ENCODE measurements at regions not wholly inside any gene's neighbourhood (a gene's known extent, or its start where the extent isn't known, plus 50 kb on each side); places are given as distances from the start of the nearest gene placed in this dataset.
A peak's percentile ranks its signal among the peaks of the same experiment; 100 is the strongest.
"Not testable (repeated sequence)": the region's sequence is repeated elsewhere in the genome, so short reads cannot be mapped to it uniquely, and the experiment has no call there.

DNA sequence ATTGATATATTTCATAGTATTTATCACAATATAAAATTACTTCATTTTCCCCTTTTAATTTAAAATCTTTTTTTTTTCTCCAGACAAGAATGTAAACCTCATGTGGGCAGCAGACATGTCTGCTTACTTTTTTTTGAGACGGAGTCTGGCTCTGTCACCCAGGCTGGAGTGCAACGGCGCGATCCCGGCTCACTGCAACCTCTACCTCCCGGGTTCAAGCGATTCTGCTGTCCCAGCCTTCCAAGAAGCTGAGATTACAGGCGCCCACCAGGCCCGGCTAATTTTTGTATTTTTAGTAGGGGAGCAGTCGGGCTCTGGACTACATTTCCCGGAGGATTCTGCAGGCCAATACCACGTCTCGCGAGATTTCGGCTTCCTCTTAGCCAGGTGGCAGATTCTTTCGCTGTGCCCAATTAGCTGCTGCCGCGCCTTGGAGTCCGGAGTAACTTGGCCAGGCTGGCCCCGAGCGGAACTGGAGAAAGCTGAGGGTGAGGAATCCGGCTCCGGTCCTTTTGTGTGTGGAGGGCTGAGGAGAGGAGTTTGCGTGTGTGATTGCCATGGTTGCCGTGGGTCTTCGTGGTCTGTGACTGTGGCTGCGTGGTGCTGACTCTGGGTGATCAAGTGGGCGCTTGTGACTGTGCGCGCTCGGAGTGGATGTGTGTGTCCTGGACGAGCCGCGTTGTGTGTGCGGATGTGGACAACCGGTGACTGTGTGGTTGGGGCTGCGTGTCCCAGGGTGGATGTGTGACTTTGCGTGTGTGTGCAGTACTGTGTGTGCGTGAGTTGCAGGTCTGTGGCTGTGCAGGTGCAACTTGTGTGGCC lies 313.0 kb upstream of the ZNF337 start:
- Histone ChIP-seq H2AFZ (ENCODE audit: low read length) (peak overlapping the region; percentile 94), H3K4me3 (ENCODE audit: insufficient read depth, low read length) (peak overlapping the region; percentile 82), H3K27ac (ENCODE audit: low read depth, low read length) (peak overlapping the region; percentile 81), H3K4me2 (ENCODE audit: insufficient read depth, low read length) (peak overlapping the region; percentile 88)
- H3K36me3 ChIP-seq (ENCODE audit: insufficient read depth, low read length); H3K4me1 ChIP-seq (ENCODE audit: insufficient read depth, low read length); H3K9me3 ChIP-seq (ENCODE audit: low read depth, low read length); H4K20me1 ChIP-seq (ENCODE audit: insufficient read depth, low read length); H3K27me3 ChIP-seq (ENCODE audit: insufficient read depth, low read length); H3K79me2 ChIP-seq (ENCODE audit: insufficient read depth, low read length): not testable (repeated sequence)
- DNase-seq (ENCODE audit: insufficient read length, low spot score, missing footprints) = peak; percentile 54

GRCh38 chr20:26008026-26008425 lies 311.4 kb upstream of the ZNF337 start:
- not testable (repeated sequence) for H3K79me2 ChIP-seq (ENCODE audit: insufficient read depth, low read length); H3K27ac ChIP-seq (ENCODE audit: low read depth, low read length); H2AFZ ChIP-seq (ENCODE audit: low read length); DNase-seq (ENCODE audit: insufficient read length, low spot score, missing footprints); H3K4me1 ChIP-seq (ENCODE audit: insufficient read depth, low read length); H3K27me3 ChIP-seq (ENCODE audit: insufficient read depth, low read length); H3K36me3 ChIP-seq (ENCODE audit: insufficient read depth, low read length); H3K9me3 ChIP-seq (ENCODE audit: low read depth, low read length); H4K20me1 ChIP-seq (ENCODE audit: insufficient read depth, low read length); H3K4me3 ChIP-seq (ENCODE audit: insufficient read depth, low read length); H3K4me2 ChIP-seq (ENCODE audit: insufficient read depth, low read length)

DNA sequence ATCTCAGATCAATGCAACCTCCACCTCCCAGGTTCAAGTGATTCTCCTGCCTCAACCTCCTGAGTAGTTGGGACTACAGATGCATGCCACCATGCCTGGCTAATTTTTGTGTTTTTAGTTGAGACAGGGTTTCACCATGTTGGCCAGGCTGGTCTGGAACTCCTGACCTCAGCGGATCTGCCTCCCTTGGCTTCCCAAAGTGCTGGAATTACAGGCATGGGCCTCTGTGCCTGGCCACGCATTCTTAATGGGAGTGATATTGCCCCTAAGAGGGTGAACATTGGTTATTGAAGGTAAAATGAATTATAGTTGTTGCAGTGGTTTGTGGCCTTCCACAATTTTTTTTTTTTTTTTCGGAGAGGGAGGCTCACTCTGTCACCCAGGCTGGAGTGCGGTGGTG lies 309.5 kb upstream of the ZNF337 start:
- not testable (repeated sequence) for DNase-seq (ENCODE audit: insufficient read length, low spot score, missing footprints)

DNA sequence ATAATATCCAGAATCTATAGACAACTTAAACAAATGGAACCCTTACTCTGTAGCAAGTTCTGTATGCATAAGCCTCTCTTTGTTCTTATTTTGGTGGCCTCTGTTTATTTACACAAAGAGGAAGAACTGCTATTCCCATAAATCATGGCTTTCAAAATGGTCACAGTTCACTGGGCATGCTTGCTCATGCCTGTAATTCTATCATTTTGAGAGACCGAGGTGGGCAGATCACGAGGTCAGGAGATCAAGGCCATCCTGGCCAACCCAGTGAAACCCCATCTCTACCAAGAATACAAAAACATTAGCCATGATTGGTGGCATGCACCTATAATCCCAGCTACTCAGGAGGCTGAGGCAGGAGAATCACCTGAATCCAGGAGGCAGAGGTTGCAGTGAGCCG lies 307.3 kb upstream of the ZNF337 start:
- not testable (repeated sequence) for H2AFZ ChIP-seq (ENCODE audit: low read length); H3K9me3 ChIP-seq (ENCODE audit: low read depth, low read length); H3K4me2 ChIP-seq (ENCODE audit: insufficient read depth, low read length); H3K4me1 ChIP-seq (ENCODE audit: insufficient read depth, low read length); H3K4me3 ChIP-seq (ENCODE audit: insufficient read depth, low read length); H4K20me1 ChIP-seq (ENCODE audit: insufficient read depth, low read length); DNase-seq (ENCODE audit: insufficient read length, low spot score, missing footprints); H3K36me3 ChIP-seq (ENCODE audit: insufficient read depth, low read length); H3K27me3 ChIP-seq (ENCODE audit: insufficient read depth, low read length); H3K27ac ChIP-seq (ENCODE audit: low read depth, low read length); H3K79me2 ChIP-seq (ENCODE audit: insufficient read depth, low read length)

More for the DNA sequence above, 309.5 kb upstream of the ZNF337 start:
- H4K20me1 ChIP-seq (ENCODE audit: insufficient read depth, low read length); H3K4me3 ChIP-seq (ENCODE audit: insufficient read depth, low read length); H3K27me3 ChIP-seq (ENCODE audit: insufficient read depth, low read length); H3K79me2 ChIP-seq (ENCODE audit: insufficient read depth, low read length); H3K4me1 ChIP-seq (ENCODE audit: insufficient read depth, low read length); H3K9me3 ChIP-seq (ENCODE audit: low read depth, low read length); H3K4me2 ChIP-seq (ENCODE audit: insufficient read depth, low read length); H3K27ac ChIP-seq (ENCODE audit: low read depth, low read length); H2AFZ ChIP-seq (ENCODE audit: low read length); H3K36me3 ChIP-seq (ENCODE audit: insufficient read depth, low read length): not testable (repeated sequence)

GRCh38 chr20:25997367-25998038 lies 300.9 kb upstream of the ZNF337 start:
- not testable (repeated sequence) for DNase-seq (ENCODE audit: insufficient read length, low spot score, missing footprints); H3K4me2 ChIP-seq (ENCODE audit: insufficient read depth, low read length); H3K79me2 ChIP-seq (ENCODE audit: insufficient read depth, low read length); H3K36me3 ChIP-seq (ENCODE audit: insufficient read depth, low read length); H4K20me1 ChIP-seq (ENCODE audit: insufficient read depth, low read length); H3K9me3 ChIP-seq (ENCODE audit: low read depth, low read length); H3K27ac ChIP-seq (ENCODE audit: low read depth, low read length); H3K4me1 ChIP-seq (ENCODE audit: insufficient read depth, low read length); H3K4me3 ChIP-seq (ENCODE audit: insufficient read depth, low read length); H3K27me3 ChIP-seq (ENCODE audit: insufficient read depth, low read length); H2AFZ ChIP-seq (ENCODE audit: low read length)

DNA sequence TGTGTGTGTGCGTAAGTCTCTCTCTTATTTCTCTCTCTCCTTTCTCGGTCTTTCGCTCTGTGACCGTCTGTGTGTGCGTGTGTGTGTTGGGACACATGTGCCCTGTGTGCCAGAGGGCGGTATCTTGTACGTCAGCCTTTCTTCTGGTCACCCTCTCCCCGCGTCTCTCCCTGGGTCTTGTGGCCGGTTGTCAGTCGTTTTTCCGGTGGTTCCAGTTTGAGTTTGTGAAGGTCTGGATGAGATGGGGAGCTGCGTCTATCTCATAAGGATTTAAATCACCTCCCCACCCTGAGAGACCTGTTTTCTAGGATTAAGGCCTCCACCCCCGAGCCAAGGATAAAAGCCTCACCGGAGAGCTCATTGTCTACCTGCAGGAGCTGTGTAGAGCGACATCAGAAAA lies 295.5 kb upstream of the ZNF337 start:
- Histone ChIP-seq H4K20me1 (ENCODE audit: insufficient read depth, low read length) (no peaks in the 10 kb centered on the region), H3K4me1 (ENCODE audit: insufficient read depth, low read length) (no peaks in the 10 kb centered on the region), H3K27ac (ENCODE audit: low read depth, low read length) (no peak overlapping the region), H3K4me3 (ENCODE audit: insufficient read depth, low read length) (no peak overlapping the region), H3K27me3 (ENCODE audit: insufficient read depth, low read length) (no peaks in the 10 kb centered on the region), H3K4me2 (ENCODE audit: insufficient read depth, low read length) (no peak overlapping the region), H3K36me3 (ENCODE audit: insufficient read depth, low read length) (no peaks in the 10 kb centered on the region), H3K79me2 (ENCODE audit: insufficient read depth, low read length) (no peaks in the 10 kb centered on the region), H2AFZ (ENCODE audit: low read length) (no peak overlapping the region), H3K9me3 (ENCODE audit: low read depth, low read length) (no peaks in the 10 kb centered on the region)
- DNase-seq (ENCODE audit: insufficient read length, low spot score, missing footprints) = no peak
- TF ChIP-seq, protein P1, sequence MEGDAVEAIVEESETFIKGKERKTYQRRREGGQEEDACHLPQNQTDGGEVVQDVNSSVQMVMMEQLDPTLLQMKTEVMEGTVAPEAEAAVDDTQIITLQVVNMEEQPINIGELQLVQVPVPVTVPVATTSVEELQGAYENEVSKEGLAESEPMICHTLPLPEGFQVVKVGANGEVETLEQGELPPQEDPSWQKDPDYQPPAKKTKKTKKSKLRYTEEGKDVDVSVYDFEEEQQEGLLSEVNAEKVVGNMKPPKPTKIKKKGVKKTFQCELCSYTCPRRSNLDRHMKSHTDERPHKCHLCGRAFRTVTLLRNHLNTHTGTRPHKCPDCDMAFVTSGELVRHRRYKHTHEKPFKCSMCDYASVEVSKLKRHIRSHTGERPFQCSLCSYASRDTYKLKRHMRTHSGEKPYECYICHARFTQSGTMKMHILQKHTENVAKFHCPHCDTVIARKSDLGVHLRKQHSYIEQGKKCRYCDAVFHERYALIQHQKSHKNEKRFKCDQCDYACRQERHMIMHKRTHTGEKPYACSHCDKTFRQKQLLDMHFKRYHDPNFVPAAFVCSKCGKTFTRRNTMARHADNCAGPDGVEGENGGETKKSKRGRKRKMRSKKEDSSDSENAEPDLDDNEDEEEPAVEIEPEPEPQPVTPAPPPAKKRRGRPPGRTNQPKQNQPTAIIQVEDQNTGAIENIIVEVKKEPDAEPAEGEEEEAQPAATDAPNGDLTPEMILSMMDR (IDR thresholded peaks at IDR 0.05; ENCODE audit: extremely low read depth, low read depth, low read length) = no peak

All from osteoblast (primary cell).